HepG2 (cell line): ENCODE measurements at regions not wholly inside any gene's neighbourhood (a gene's known extent, or its start where the extent isn't known, plus 50 kb on each side); places are given as distances from the start of the nearest gene placed in this dataset.

Source experiments
- ATAC-seq: fragments of 200-7000 bp; cut with Tn5 transposase; 3 replicates; pipeline ENCODE4 v1.9.1; 2020; ENCODE audit warnings: mild to moderate bottlenecking, moderate library complexity
- BruUV-seq: library from RNA; stranded (reverse); fragments of 400-500 nt; replicated peaks from 2 replicates; lab custom pipeline; 2021; lab: Mats Ljungman, UMichigan
- CTCF ChIA-PET: fragments of 300-600 bp; formaldehyde crosslinking; extraction: SDS; loops from one replicate; lab custom pipeline; 2021; ENCODE audit warnings: low total read pairs, inconsistent platforms, low intra/inter-chr PET ratio; lab: Yijun Ruan, JAX
- POLR2A ChIA-PET: fragments of 350-600 bp; sonication (Branson Sonifier 250); formaldehyde crosslinking; loops from one replicate; lab custom pipeline; 2020; ENCODE audit warnings: antibody characterized with exemption, inconsistent platforms; lab: Yijun Ruan, JAX
- DNase-seq: peaks from one replicate; pipeline ENCODE4 v3.0.0-alpha.2; 2015; ENCODE audit warnings: low spot score
- FAIRE-seq: peaks from 3 replicates; lab custom pipeline; 2011; peaks lifted over from hg19 to GRCh38; lab: Jason Lieb, UNC
- H2AFZ ChIP-seq: one replicate; pipeline ENCODE4 v1.6.1; 2011; ENCODE audit warnings: low read length, inconsistent platforms
- H3K27ac ChIP-seq: fragments of 300-600 bp; 3 replicates; pipeline ENCODE4 v1.8.0; 2011; ENCODE audit warnings: mixed run types, mild to moderate bottlenecking, mixed read lengths, low read length, inconsistent platforms; ENCODE audit not compliant: insufficient read depth; ENCODE audit errors: extremely low read length
- H3K27me3 ChIP-seq, 2 experiments: fragments of 200-600 bp in 1 of 2; 2 replicates in 1 of 2; 3 replicates in 1 of 2; pipeline versions ENCODE4 v1.6.0 to v1.8.0; 2011; ENCODE audit warnings: low read length in 2 of 2, mild to moderate bottlenecking in 2 of 2, moderate library complexity in 2 of 2, inconsistent platforms in 1 of 2; ENCODE audit not compliant: insufficient read depth in 2 of 2, control insufficient read depth in 1 of 2
- H3K36me3 ChIP-seq, 2 experiments: fragments of 200-600 bp in 1 of 2; replicated peaks in 1 of 2; 2 replicates in 1 of 2; 3 replicates in 1 of 2; pipeline versions ENCODE4 v1.5.1 to v1.8.0; 2011; ENCODE audit warnings: low read length in 2 of 2, inconsistent platforms in 1 of 2; ENCODE audit not compliant: insufficient read depth in 2 of 2, control insufficient read depth in 1 of 2
- H3K4me1 ChIP-seq: 2 replicates; pipeline ENCODE4 v1.5.1; 2012; ENCODE audit warnings: low read length, inconsistent platforms; ENCODE audit not compliant: insufficient read depth
- H3K4me2 ChIP-seq: 2 replicates; pipeline ENCODE4 v1.6.0; 2011; ENCODE audit warnings: low read depth, low read length, inconsistent platforms
- H3K4me3 ChIP-seq, 3 experiments: fragments of 200-600 bp in 1 of 3; sonication (generic), shearing (Covaris generic) in 1 of 3; replicated peaks in 1 of 3; 2 replicates each; pipeline ENCODE4 v1.5.1; 2011 to 2016; ENCODE audit warnings: low read length in 3 of 3, inconsistent platforms in 2 of 3, low read depth in 2 of 3, mild to moderate bottlenecking in 2 of 3, control low read depth in 1 of 3, mixed read lengths in 1 of 3; ENCODE audit not compliant: insufficient read depth in 1 of 3
- H3K79me2 ChIP-seq: one replicate; pipeline ENCODE4 v1.6.1; 2011; ENCODE audit warnings: low read length, inconsistent platforms; ENCODE audit not compliant: insufficient read depth
- H3K9ac ChIP-seq: 2 replicates; pipeline ENCODE4 v1.6.0; 2011; ENCODE audit warnings: mild to moderate bottlenecking, low read depth, low read length, inconsistent platforms; ENCODE audit not compliant: insufficient read depth
- H3K9me3 ChIP-seq: 2 replicates; pipeline ENCODE4 v1.5.1; 2012; ENCODE audit warnings: mild to moderate bottlenecking, low read length
- H4K20me1 ChIP-seq: 2 replicates; pipeline ENCODE4 v1.6.0; 2011; ENCODE audit warnings: inconsistent platforms, mild to moderate bottlenecking, low read length, moderate library complexity; ENCODE audit not compliant: insufficient read depth
- ADNP ChIP-seq: sonication (generic); formaldehyde crosslinking; IDR thresholded peaks from 2 replicates; pipeline ENCODE4 v1.4.0; 2020; ENCODE audit warnings: missing genetic modification reagents
- CREB1 ChIP-seq, 2 experiments: fragments of 450-650 bp in 1 of 2; IDR thresholded peaks; 2 replicates each; pipeline ENCODE4 v1.6.1; 2016 to 2017; ENCODE audit warnings: control low read depth in 1 of 2, mild to moderate bottlenecking in 1 of 2, missing compliant biosample characterization in 1 of 2, missing genetic modification characterization in 1 of 2
- FOXA1 ChIP-seq, 2 experiments: fragments of 450-650 bp in 1 of 2; sonication (generic) in 1 of 2; formaldehyde crosslinking in 1 of 2; IDR thresholded peaks; 2 replicates each; pipeline versions ENCODE4 v1.4.0 to v1.6.1; 2016 to 2020; ENCODE audit warnings: missing genetic modification reagents in 1 of 2
- FOXA3 ChIP-seq: IDR thresholded peaks from 2 replicates; pipeline ENCODE4 v1.6.1; 2016; ENCODE audit warnings: missing genetic modification reagents, missing compliant biosample characterization
- POLR2AphosphoS5 ChIP-seq: IDR thresholded peaks from 2 replicates; pipeline ENCODE4 v1.6.1; 2012; ENCODE audit warnings: low read depth, low read length
- RAD51 ChIP-seq: fragments of 450-650 bp; IDR thresholded peaks from 2 replicates; pipeline ENCODE4 v1.6.1; 2016; ENCODE audit warnings: borderline replicate concordance
- RARG ChIP-seq: sonication (generic); formaldehyde crosslinking; IDR thresholded peaks from 2 replicates; pipeline ENCODE4 v1.4.0; 2020; ENCODE audit warnings: low read depth, mild to moderate bottlenecking, missing genetic modification reagents
- RELA ChIP-seq: sonication (generic); formaldehyde crosslinking; IDR thresholded peaks from 2 replicates; pipeline ENCODE4 v1.4.0; 2020; ENCODE audit warnings: missing genetic modification reagents
- SETDB1 ChIP-seq: sonication (generic); formaldehyde crosslinking; IDR thresholded peaks from 2 replicates; pipeline ENCODE4 v1.5.1; 2020; ENCODE audit warnings: missing genetic modification reagents, mild to moderate bottlenecking, borderline replicate concordance
- TSC22D2 ChIP-seq: sonication (generic); formaldehyde crosslinking; IDR thresholded peaks from 2 replicates; pipeline ENCODE4 v1.5.1; 2020; ENCODE audit warnings: missing genetic modification reagents, mild to moderate bottlenecking, borderline replicate concordance
- ZNF30 ChIP-seq: sonication (generic); formaldehyde crosslinking; IDR thresholded peaks from 2 replicates; pipeline ENCODE4 v1.5.0; 2020; ENCODE audit warnings: mild to moderate bottlenecking, missing genetic modification reagents
- ZNF501 ChIP-seq: sonication (generic); formaldehyde crosslinking; IDR thresholded peaks from 2 replicates; pipeline ENCODE4 v1.5.1; 2020; ENCODE audit warnings: mild to moderate bottlenecking, moderate library complexity, missing genetic modification reagents
- ZNF569 ChIP-seq: sonication (generic); formaldehyde crosslinking; IDR thresholded peaks from 2 replicates; pipeline ENCODE4 v1.5.0; 2020; ENCODE audit warnings: mild to moderate bottlenecking, missing genetic modification reagents, moderate library complexity, borderline replicate concordance
- ZSCAN20 ChIP-seq: sonication (generic); formaldehyde crosslinking; IDR thresholded peaks from 2 replicates; pipeline ENCODE4 v1.4.0; 2020; ENCODE audit warnings: missing genetic modification reagents, mild to moderate bottlenecking, borderline replicate concordance
- ZSCAN25 ChIP-seq: sonication (generic); formaldehyde crosslinking; IDR thresholded peaks from 2 replicates; pipeline ENCODE4 v1.8.0; 2022; ENCODE audit warnings: mild to moderate bottlenecking, missing genetic modification reagents
- WGBS: methylation state at CpG from one replicate; pipeline ENCODE4 v1.1.6; 2017; ENCODE audit warnings: low lambda C conversion rate; 5-methylcytosine and 5-hydroxymethylcytosine counted together
- in situ Hi-C: cut with HindIII; loops from 2 replicates; pipeline ENCODE4 v1.10.0; 2017; ENCODE audit warnings: low pct_unique_long_range_greater_than_20kb; ENCODE audit not compliant: extremely low pct_ligation_motif_present
- intact Hi-C: fragments of 100-400 bp; cut with micrococcal nuclease; formaldehyde crosslinking; loops from one replicate; pipeline ENCODE4 v1.10.0; 2022; ENCODE audit not compliant: unreplicated experiment
- TF ChIP-seq, protein P1 (sequence below): sonication (generic); formaldehyde crosslinking; IDR thresholded peaks from 2 replicates; pipeline ENCODE4 v1.8.0; 2022; ENCODE audit warnings: missing genetic modification reagents, mild to moderate bottlenecking, moderate library complexity, borderline replicate concordance
- TF ChIP-seq, protein P2 (sequence below): IDR thresholded peaks from 2 replicates; pipeline ENCODE4 v1.6.1; 2016; ENCODE audit warnings: low read depth, control low read depth
- TF ChIP-seq, protein P3 (sequence below): IDR thresholded peaks from 2 replicates; pipeline ENCODE4 v1.6.1; 2016; ENCODE audit warnings: missing genetic modification reagents, missing compliant biosample characterization

DNA sequence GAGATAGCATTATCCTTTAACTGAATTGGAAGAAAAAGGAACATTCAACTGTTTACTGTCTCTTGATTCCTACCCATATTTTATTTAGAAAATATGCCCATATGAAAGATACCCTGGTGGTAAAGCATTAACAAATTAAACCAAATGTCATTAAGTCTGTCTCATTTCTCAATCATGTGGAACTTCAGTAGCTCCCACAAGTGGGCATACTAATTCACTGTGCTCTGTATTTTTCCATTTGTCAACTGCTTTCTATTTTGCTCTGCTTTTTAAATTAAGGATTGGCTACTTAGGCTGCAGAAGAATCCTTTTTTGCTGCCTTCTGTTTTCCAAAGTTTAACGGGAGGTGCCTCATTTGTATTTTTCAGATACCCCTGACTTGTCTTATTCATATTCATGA lies 77.2 kb downstream of the DDIT4L start:
- TF ChIP-seq ZNF569 (CRISPR knock-in tag) = no peak
- TF ChIP-seq RARG = no peak
- no peak for TF ChIP-seq ZSCAN25
- no peak for TF ChIP-seq RAD51
- TF ChIP-seq FOXA1 (IDR thresholded peaks at IDR 0.05) = no peak
- no peak for TF ChIP-seq FOXA1 (CRISPR knock-in tag; IDR thresholded peaks at IDR 0.05)
- no peak for TF ChIP-seq POLR2AphosphoS5
- no peak for TF ChIP-seq ZNF30 (CRISPR knock-in tag)
- TF ChIP-seq SETDB1 (CRISPR knock-in tag) = no peak
- H3K4me1 ChIP-seq = no peaks in the 10 kb centered on the region
- no peak overlapping the region for H3K27ac ChIP-seq
- no peaks in the 10 kb centered on the region for H3K27me3 ChIP-seq
- no peak overlapping the region for H3K4me2 ChIP-seq
- no peak overlapping the region for H3K9ac ChIP-seq
- no peaks in the 10 kb centered on the region for H3K79me2 ChIP-seq
- H3K4me3 ChIP-seq = no peak overlapping the region
- H3K9me3 ChIP-seq = no peaks in the 10 kb centered on the region
- in situ Hi-C loops = no loop called here
- FAIRE-seq (no peak), DNase-seq (no peak), ATAC-seq (no peak)
- intact Hi-C loops = no loop called here
- ChIA-PET CTCF (no interaction called here), POLR2A (no interaction called here)
- H3K36me3 ChIP-seq = no peaks in the 10 kb centered on the region
- H4K20me1 ChIP-seq = no peaks in the 10 kb centered on the region
- BruUV-seq = no TSS peak
- 0% methylated on average over 1 of the region's 1 CpG for WGBS
- no peak overlapping the region for H2AFZ ChIP-seq

DNA sequence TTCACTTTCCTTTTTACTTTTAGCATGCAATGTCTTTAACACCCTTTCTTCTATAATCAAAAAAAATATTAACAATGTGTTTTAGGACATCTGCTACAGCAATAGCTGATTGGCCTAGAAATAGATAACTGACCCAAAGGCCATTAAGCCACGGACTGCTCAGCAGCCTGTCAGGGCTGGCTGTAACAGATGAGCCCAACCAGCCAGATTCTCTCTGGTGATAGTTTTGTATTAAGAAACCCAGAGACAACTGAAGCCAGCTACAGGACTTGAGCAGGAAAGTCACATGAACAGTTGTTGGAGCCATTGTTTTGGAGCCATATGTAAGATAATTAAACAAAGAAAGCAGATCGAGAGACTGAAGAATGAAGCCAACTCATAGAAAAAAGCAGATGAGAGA lies 80.3 kb downstream of the DDIT4L start:
- CTCF ChIA-PET = no interaction called here
- in situ Hi-C loops = no loop called here
- TF ChIP-seq ZSCAN20 (CRISPR knock-in tag) = no peak
- TF ChIP-seq, protein P1, sequence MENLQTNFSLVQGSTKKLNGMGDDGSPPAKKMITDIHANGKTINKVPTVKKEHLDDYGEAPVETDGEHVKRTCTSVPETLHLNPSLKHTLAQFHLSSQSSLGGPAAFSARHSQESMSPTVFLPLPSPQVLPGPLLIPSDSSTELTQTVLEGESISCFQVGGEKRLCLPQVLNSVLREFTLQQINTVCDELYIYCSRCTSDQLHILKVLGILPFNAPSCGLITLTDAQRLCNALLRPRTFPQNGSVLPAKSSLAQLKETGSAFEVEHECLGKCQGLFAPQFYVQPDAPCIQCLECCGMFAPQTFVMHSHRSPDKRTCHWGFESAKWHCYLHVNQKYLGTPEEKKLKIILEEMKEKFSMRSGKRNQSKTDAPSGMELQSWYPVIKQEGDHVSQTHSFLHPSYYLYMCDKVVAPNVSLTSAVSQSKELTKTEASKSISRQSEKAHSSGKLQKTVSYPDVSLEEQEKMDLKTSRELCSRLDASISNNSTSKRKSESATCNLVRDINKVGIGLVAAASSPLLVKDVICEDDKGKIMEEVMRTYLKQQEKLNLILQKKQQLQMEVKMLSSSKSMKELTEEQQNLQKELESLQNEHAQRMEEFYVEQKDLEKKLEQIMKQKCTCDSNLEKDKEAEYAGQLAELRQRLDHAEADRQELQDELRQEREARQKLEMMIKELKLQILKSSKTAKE (CRISPR knock-in tag) = no peak
- TF ChIP-seq, protein P2, sequence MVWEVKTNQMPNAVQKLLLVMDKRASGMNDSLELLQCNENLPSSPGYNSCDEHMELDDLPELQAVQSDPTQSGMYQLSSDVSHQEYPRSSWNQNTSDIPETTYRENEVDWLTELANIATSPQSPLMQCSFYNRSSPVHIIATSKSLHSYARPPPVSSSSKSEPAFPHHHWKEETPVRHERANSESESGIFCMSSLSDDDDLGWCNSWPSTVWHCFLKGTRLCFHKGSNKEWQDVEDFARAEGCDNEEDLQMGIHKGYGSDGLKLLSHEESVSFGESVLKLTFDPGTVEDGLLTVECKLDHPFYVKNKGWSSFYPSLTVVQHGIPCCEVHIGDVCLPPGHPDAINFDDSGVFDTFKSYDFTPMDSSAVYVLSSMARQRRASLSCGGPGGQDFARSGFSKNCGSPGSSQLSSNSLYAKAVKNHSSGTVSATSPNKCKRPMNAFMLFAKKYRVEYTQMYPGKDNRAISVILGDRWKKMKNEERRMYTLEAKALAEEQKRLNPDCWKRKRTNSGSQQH (CRISPR knock-in tag) = no peak
- no peak for TF ChIP-seq FOXA3
- no peak for TF ChIP-seq ADNP (CRISPR knock-in tag)
- no peak for TF ChIP-seq CREB1 (IDR thresholded peaks at IDR 0.05)
- TF ChIP-seq CREB1 (CRISPR knock-in tag; IDR thresholded peaks at IDR 0.05) = no peak
- no peak for TF ChIP-seq TSC22D2 (CRISPR knock-in tag)
- TF ChIP-seq RELA (CRISPR knock-in tag) = no peak
- TF ChIP-seq, protein P3, sequence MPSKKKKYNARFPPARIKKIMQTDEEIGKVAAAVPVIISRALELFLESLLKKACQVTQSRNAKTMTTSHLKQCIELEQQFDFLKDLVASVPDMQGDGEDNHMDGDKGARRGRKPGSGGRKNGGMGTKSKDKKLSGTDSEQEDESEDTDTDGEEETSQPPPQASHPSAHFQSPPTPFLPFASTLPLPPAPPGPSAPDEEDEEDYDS = no peak
- TF ChIP-seq ZNF501 (CRISPR knock-in tag) = no peak

More for the DNA sequence above, 80.3 kb downstream of the DDIT4L start:
- Histone ChIP-seq H2AFZ (no peak overlapping the region), H4K20me1 (no peaks in the 10 kb centered on the region), H3K4me2 (no peak overlapping the region), H3K36me3 (no peaks in the 10 kb centered on the region), H3K79me2 (no peaks in the 10 kb centered on the region), H3K4me1 (no peaks in the 10 kb centered on the region), H3K9ac (no peak overlapping the region), H3K27me3 (no peaks in the 10 kb centered on the region), H3K4me3 (no peak overlapping the region), H3K27ac (no peak overlapping the region), H3K9me3 (no peaks in the 10 kb centered on the region)
- 0% methylated on average over 2 of the region's 2 CpGs for WGBS
- no peak for DNase-seq
- BruUV-seq = no TSS peak
- no peak for ATAC-seq
- no peak for FAIRE-seq
- intact Hi-C loops = no loop called here
- POLR2A ChIA-PET = no interaction called here
